Fibroblast of the conjunctiva (primary cell): ENCODE measurements at regions not wholly inside any gene's neighbourhood (a gene's known extent, or its start where the extent isn't known, plus 50 kb on each side); places are given as distances from the start of the nearest gene placed in this dataset.

ENCODE experiments used
- DNase-seq: peaks from one replicate; pipeline ENCODE4 v3.0.0-alpha.2; 2010; ENCODE audit warnings: low read depth

DNA sequence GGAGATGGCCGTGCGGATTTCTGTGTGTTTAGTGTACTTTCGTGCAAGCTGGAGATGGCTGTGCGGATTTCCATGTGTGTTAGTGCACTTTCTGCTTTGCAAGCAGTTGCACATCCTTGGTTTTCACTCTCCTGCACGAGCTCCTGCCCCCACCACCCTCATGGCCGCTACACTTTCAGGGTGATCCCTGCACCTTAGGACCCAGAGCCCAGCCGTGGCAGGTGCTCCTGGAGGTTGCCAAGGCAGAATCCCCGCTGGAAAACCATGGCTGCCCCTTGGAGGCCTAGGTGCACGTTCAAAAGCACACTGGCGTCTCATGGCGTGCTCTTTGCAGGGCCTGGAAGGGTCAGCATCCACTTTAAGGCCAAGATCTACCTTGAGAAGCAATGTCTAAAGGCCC is 311.0 kb upstream of the TNRC6C start:
- DNase-seq: no peak

DNA sequence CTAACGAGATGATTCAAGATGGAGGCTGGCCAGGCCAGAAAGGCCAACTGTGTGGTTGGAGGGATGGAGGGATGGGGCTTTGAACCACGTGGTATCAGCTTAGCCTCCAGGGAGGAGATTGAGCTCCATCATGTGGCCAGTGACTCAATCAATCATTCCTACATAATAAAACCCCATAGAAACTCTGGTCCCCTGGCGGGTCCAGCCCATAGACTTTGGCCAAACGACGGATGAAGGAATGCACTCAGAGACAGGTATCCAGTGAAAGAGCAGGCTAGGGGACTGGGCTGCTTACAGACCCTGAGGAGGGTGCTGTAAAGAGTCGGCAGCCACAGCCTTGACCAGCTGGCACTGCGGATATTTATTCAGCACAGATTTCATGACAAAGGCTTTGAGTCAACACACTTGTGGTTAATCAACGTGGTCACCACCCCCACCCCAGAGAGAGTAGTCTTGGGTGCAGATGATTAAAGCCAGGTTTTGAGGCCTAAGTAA is 308.7 kb upstream of the TNRC6C start:
- DNase-seq: no peak

DNA sequence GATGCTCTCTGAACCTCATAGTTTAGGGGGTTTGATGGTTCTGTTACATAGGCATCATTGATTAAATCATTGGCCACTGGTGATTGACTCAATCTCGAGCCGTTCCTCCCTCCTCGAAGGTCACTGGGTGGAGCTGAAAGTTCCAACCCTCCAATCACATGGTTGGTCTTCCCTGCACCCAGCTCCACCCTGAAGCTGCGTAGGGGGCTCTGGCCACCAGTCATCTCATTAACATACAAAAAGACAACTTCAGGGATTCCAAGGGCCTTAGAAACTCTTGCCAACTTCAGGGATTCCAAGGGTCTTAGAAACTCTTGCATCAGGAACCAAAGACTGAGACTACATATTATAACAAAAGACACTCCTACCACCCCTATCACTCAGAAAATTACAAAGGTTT is 306.5 kb upstream of the TNRC6C start:
- no peak for DNase-seq

DNA sequence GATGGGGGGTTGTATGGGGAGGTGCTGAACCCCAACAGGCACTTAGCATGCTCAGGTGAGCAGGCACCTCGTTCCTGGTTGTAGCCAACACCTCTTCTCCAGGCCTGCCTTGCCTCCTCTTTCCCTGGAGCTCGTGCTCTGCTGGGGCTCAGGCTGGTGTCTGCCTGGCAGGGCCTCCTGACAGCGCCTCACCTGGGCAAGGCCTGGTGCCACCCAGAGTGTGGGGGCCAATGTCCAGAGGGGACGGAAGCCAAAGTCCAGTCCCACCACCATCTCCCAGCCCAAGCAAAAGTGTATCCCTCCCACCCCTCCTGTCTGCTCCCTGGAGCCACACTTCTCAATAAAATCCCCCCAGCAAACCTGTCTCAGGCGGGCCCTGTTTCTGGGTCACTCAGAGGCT is 304.2 kb upstream of the TNRC6C start:
- no peak for DNase-seq

DNA sequence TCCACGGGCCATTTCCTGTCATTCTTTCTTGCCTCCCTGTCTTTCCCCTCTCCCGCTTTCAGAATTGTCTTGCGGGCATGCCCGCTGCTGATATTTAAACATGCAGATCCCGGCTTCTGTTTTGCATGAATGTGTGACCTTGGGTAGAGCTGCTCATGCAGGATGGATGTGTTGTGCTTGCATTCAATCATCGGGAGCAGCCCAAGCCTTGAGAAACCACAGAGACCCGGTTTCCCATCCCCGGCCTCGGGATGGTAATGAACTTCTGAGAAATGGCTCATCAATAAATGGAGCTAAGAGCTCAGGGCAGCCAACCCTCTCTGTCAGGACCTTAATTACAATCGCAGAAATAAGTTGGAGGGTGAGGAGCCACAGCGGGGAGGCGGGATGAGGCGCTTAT is 303.7 kb upstream of the TNRC6C start:
- DNase-seq: no peak

DNA sequence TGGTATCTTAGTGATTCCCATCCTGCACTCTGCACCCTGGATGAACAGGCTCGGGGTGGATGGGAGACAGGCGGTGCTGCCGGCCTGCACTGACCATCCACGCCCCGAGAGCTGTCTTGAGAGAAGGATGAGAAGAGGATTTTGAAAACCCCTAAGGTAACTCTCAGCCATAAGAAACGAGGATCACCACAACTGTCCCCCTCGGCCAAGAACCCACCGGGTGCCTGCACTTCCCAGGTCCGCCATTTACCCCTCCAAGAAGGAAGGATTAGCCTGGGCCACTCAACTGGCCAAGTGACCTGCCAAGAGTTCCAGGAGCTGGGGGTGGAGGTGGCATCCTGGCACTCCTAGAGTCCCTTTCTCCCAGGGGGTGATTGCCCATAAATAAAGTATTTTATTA is 302.4 kb upstream of the TNRC6C start:
- DNase-seq: no peak

DNA sequence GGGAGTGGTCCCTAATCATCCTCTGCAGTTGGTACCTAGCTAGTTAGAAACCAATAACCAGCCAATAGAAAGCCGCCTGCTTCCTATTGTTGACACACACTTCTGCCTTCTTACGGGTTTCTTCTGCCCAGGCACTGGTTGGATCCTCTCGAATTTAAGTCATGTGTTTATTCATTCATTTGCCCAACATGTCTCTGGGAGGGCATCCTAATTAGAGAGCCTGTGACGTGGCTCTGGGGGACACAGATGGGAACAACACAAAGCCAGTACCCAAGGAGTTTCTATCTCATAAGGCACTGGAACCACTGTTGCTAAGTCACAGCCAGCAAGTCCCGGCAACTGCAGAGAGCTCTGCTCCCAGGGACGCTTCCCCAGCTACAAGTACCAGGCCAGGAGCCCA is 300.7 kb upstream of the TNRC6C start:
- no peak for DNase-seq

DNA sequence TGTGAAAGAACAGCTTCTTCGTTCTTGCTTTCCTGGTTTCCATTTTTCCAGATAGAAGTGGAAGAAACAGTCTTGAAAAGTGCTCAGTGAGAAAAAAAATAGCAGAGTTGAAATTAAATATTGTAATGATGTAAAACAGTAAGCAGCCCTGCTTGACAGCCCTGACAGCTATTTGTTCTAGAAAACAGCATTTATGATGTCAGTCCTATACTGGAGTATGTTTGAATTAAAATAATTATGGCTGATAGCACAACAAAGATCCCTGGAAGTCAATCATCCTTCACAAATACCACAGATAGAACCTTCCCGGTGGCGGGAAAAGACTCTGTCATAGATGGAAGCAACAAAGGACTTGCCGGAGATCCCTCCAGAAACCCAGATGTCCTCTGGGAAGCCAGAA is 298.0 kb upstream of the TNRC6C start:
- no peak for DNase-seq

DNA sequence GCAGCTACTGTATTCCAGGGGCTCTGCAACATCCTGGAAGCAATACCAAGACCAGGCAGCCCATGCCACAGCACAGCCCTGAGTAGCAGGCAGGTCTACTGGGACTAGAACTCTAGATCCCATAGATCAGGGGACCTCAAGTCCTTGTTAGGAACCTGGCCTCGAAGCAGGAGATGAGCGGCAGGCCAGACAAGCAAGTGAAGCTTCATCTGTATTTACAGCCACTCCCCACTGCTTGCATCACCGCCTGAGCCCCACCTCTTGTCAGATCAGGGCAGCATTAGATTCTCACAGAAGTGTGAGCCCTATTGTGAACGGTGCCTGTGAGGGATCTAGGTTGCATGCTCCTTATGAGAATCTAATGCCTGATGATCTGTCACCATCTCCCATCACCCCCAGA is 295.7 kb upstream of the TNRC6C start:
- no peak for DNase-seq

DNA sequence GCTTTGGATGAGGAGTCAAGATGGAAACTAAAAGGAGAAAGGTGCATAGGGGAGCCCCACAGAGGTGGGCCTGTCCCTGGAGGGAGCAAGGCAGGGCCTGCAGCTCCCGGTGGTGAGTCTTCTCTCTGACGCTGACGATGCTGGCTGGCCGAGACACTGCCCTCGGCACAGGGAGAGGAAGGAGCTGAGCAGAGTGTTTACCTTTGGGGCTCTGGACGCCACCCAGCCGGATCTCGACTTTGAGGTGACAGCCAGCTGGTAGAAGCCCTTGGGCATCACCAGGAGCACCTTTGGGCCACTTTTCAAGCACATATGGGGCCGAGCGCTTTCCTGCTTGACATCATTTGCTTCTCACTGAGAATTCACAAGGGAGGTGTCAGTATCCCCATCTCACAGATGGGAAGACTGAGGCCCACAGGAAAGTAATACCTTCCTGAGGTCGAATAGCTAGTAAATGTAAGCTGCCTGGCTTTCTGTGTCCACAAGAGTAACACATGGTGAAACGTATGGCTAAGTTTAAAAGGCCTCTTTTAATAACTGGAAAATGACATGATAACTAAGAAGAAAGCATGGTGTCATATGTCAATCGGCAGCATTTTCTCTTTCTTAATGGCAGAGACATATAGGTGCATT is 294.3 kb upstream of the TNRC6C start:
- no peak for DNase-seq

DNA sequence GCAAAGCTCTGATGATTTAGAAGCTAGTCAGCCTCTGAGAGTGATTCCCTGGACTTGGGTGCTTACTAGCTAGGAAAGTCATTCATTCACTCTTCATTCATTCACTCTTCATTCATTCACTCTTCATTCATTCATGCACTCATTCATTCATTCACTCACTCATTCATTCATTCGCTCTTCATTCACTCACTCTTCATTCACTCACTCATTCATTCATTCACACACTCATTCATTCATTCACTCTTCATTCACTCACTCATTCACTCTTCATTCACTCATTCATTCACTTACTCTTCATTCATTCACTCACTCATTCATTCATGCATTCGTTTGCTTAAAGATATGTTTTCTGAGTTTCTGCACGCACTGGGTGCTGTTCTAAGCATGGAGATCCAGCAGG is 292.7 kb upstream of the TNRC6C start:
- DNase-seq: no peak

DNA sequence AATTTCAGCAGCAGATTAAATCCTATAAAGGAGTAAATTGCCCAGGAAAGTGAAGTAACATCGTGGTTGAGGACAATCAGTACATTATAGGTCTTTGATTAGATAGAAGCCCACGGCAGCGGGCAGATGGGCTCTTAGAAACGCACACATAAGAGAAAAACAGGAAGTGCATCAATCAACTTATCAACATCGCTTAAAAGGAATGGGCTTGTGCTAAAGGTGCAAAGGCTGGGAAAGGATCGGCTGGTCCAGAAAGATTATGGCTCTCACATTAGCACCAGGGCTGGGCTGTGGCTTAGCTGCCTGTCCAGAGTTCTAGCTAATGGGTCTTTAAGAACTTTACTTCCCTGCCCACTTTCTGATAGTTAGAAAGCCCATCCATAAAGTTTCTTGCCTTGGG is 292.0 kb upstream of the TNRC6C start:
- DNase-seq: no peak

DNA sequence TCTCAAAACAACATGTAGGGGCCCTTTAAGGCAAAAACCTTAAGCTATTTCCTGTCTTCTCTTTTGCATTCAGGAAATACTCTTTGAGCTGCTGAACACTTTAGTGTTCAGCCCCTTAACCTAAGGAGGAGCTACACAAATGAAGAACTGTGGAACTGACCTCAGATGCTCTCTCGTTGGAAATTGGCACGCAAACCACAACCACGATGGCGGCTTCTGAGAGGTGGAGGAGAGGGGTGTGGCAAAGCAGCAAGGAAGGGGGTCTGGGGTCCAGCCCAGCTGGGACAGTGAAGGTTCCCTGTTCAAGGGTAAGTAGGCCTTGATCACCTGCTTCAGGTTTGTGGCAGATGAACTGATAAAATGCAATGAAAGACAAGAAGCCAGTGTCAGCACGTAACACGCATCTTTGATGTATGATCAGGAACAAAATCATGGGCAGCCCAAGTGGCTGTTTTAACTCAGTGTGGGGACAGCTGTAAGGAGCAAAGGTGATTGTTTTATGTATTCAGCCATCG is 291.6 kb upstream of the TNRC6C start:
- DNase-seq: no peak

DNA sequence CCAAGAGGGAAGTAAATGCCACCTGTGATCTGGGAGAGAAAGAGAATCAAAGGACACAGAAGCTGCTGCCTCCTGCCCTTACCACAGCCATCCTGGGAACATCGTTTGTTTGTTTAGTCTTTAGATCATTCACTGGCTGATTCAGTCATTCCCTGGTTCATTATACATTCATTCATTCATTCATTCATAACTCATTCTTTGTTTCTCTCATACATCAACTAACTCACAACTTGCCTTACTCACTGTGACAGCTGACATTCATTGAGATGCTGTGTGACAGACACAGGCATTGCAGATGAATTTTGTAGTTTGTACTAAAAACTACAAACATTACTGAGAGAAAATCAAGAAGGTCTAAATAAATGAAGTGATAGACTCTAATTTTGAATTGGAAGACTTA is 291.0 kb upstream of the TNRC6C start:
- DNase-seq: no peak

DNA sequence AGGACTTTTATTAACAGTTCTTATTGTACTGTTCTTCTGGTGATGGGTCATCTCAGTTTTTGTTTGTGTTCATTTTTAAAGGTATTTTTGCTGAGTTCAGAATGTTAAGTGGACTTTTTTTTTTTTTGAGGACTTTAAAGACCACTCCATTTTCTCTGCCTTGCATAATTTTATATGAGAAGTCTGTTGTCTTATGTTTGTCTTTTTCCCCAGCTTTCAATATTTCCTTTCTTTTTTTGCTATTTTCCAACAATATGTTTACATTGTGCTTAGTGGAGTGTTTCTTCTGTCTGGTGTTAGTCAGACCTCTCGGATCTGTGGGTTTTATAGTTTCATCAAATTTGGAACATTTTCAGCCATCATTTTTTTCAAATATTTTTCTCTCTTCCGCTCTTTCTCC is 290.0 kb upstream of the TNRC6C start:
- DNase-seq: no peak

DNA sequence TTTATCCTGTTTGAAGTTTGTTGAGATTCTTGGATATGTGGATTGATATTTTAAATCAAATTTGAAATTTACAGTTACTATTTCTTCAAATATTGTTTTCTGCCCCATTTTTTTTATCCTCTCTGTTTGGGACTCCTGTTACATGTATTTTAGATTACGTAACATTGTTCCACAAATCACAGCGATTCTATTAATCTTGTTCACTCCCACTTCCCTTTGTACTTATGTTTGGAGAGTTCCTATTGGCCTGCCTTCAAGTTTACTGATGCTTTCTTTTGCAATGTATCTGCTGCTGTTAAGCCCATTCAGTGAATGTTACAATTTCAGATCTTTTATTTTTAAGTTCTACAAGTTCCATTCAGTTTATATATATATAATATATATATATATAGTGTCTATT is 288.3 kb upstream of the TNRC6C start:
- DNase-seq: no peak

DNA sequence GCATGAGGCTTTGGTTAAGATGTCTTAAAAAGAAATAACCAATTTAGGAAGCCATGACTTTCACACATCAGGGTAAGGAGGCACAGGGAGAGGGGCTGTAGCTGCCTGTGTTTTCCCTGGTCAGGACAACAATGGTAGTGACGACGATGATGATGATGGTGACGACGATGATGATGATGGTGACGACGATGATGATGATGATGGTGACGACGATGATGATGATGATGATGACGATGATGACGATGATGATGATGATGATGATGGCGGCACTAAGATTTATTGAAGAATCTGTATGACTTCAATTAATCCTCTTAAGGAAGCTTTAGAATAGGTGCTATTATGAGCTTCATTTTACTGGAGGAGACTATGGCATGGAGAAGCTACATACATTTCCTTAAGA is 284.1 kb upstream of the TNRC6C start:
- no peak for DNase-seq

DNA sequence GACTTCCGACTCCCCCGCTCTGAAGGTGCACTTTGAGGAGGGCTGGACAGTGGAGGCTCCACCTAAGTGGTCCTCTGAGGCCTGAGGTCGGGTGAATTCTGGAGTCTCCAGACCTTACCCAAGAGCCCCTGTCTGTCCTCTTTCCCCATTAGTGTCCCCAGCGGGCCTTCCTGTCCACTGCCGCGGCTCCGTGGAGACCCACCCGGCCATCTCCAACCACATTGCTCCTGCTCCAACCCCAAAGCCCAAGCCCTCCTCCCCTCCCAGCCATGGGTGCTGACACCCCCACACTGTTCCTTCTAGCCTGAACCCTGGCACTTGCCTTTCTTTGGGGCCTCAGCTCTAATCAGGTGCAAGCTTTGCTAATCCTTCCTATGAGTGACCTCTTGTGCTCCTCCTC is 283.1 kb upstream of the TNRC6C start:
- no peak for DNase-seq

DNA sequence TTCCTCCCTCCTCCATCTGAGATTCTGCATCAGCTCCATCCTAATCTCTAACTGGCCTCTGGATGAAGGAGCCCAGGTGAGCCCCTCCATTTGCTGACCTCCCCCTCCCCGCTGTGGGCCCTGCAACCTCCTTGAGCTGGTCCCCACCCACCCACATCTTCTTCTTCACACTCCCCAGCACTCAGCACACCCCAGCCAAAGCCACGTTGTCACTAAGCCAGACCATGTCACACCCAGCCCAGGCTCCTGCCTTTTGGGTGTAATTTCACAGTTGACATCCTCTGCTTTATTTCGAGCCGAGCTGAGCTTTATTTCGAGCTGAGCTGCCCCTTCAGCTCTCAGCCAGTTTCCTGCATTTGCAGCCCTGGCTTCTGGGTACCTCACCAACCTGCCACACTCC is 282.7 kb upstream of the TNRC6C start:
- DNase-seq: no peak

DNA sequence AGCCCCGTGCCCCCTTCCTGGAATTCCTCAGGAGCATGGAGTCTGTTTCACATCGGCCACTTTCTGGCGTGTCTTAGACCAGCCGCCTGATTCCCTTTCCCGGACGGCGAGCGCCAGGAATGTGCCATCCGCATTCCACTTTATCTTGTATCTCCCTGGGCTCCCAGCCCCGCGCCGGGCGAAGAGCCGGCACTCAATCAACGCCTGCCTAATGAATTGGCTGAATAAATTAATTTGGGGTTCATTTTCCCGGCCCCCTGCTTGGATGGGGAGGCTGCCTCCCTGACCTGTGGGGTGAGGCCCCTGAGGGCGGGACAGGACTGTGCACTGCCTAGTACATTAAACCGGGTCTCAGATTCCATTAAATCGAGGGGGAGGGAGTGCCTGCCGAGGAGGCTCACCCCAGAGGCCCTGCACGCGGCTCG is 282.3 kb upstream of the TNRC6C start:
- DNase-seq: no peak

DNA sequence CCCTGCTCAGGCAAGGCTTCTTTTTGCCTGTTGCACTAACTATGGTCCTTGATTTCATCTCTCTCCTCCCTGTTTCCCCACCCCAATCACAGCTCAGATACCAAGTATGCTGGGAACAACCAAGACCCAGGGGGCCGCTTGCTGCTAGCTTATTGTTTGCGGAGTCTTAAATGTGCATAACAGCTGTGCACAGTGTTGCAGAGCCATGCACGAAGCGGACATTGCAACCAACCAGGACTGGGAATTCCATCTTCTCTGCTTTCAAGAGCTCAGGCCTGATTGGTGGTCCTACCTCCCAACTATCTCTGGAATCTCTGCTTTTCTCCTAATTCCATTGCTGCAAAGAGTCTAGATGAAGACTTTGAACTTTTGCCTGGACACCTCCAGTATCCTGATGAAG is 281.3 kb upstream of the TNRC6C start:
- no peak for DNase-seq

DNA sequence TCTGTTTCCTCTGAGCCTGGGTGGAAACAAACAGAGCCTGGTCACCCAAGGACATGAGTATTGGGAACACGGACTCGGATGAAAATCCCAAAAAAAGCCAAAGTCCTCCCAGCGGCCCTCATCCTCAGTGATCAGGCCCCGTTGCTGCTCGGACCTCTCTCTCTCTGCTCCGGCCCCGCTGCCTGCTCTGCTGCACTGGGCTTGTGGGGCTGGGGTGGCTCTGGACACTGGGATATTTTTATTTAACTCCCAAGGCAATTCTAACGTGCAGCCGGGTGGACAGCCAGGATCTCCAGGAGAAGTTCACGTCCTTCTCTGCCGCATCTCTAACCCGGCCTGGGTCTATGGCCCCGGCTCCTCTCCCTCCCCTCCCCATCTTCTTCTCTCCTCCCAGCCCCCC is 280.9 kb upstream of the TNRC6C start:
- no peak for DNase-seq

DNA sequence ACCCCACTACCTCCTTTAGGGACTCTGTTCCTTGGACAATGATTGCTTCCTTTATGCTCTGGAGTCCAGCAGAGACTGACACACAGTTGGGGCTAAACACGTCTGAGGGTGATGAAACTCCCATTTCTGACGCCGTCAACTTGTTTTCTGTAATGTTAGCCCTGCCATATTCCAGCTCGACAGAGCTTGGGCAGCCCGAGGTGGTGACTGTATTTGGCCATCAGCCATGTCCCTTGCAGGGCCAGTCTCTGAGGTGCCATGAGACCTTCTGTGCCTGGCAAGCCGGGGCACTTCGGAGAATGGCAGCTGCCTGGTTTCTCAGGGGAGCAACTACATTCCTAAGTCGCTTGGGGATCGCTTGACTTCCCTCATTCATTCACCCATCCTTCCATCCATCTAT is 278.9 kb upstream of the TNRC6C start:
- DNase-seq: no peak

DNA sequence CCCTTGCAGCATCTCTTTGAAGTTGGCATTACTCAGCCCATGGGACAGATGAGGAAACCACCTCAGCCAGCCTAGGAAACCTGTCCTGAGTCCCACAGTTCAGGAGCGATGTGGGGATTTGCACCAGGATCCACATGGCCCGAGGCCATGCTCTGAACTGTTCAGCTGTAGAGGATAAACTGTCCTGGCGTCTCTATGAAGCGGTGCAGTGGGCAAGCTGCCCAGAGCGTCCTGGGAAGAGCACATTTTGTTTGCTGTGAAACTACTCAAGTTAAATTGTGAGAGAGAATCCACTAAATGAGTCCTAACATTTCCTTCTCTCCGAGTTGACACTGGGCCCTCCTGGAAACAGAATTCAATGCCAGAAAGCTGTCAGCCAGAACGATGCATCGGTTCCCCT is 276.6 kb upstream of the TNRC6C start:
- peak; percentile 47 for DNase-seq
